Trophoblast cell (in vitro differentiated cells and primary cell): ENCODE measurements at regions not wholly inside any gene's neighbourhood (a gene's known extent, or its start where the extent isn't known, plus 50 kb on each side); places are given as distances from the start of the nearest gene placed in this dataset.

Experiments
- DNase-seq, 2 donors: peaks; one replicate each; pipeline ENCODE4 v3.0.0-alpha.2; 2016
- H2AFZ ChIP-seq: 2 replicates; pipeline ENCODE4 v1.6.1; 2013; ENCODE audit warnings: low read length, moderate library complexity, mild to moderate bottlenecking; ENCODE audit not compliant: insufficient read depth, poor library complexity
- H2AK5ac ChIP-seq: 2 replicates; pipeline ENCODE4 v1.6.1; 2013; ENCODE audit warnings: mild to moderate bottlenecking, low read length
- H2BK120ac ChIP-seq: 2 replicates; pipeline ENCODE4 v1.6.1; 2013; ENCODE audit warnings: low read length, mild to moderate bottlenecking, moderate library complexity; ENCODE audit not compliant: insufficient read depth, poor library complexity
- H2BK12ac ChIP-seq: 2 replicates; pipeline ENCODE4 v1.6.1; 2013; ENCODE audit warnings: mild to moderate bottlenecking, low read length, moderate library complexity
- H2BK5ac ChIP-seq: 2 replicates; pipeline ENCODE4 v1.6.1; 2013; ENCODE audit warnings: low read length, low read depth, moderate library complexity, mild to moderate bottlenecking; ENCODE audit not compliant: poor library complexity
- H3K14ac ChIP-seq: 2 replicates; pipeline ENCODE4 v1.6.1; 2013; ENCODE audit warnings: mild to moderate bottlenecking, low read length
- H3K18ac ChIP-seq: 2 replicates; pipeline ENCODE4 v1.6.1; 2013; ENCODE audit warnings: mild to moderate bottlenecking, low read length
- H3K23ac ChIP-seq: 2 replicates; pipeline ENCODE4 v1.6.1; 2013; ENCODE audit warnings: low read length
- H3K27ac ChIP-seq: 2 replicates; pipeline ENCODE4 v1.5.1; 2013; ENCODE audit warnings: low read depth, mild to moderate bottlenecking, inconsistent platforms, low read length, moderate library complexity
- H3K27me3 ChIP-seq: 2 replicates; pipeline ENCODE4 v1.6.1; 2013; ENCODE audit warnings: inconsistent platforms, mild to moderate bottlenecking, low read length, moderate library complexity; ENCODE audit not compliant: insufficient read depth
- H3K36me3 ChIP-seq, 2 experiments: 1 replicate in 1 of 2; 2 replicates in 1 of 2; pipeline ENCODE4 v1.6.1; 2013; ENCODE audit warnings: low read length in 2 of 2, mild to moderate bottlenecking in 2 of 2, moderate library complexity in 1 of 2; ENCODE audit not compliant: insufficient read depth in 2 of 2, control insufficient read depth in 1 of 2
- H3K4ac ChIP-seq: 2 replicates; pipeline ENCODE4 v1.6.1; 2013; ENCODE audit warnings: low read depth, mild to moderate bottlenecking, low read length, moderate library complexity
- H3K4me1 ChIP-seq, 2 experiments: 1 replicate in 1 of 2; 2 replicates in 1 of 2; pipeline ENCODE4 v1.6.1; 2013; ENCODE audit warnings: low read length in 2 of 2, mild to moderate bottlenecking in 2 of 2, moderate library complexity in 1 of 2; ENCODE audit not compliant: insufficient read depth in 2 of 2, control insufficient read depth in 1 of 2
- H3K4me2 ChIP-seq: 2 replicates; pipeline ENCODE4 v1.6.1; 2013; ENCODE audit warnings: inconsistent platforms, mild to moderate bottlenecking, low read length, moderate library complexity
- H3K4me3 ChIP-seq: 2 replicates; pipeline ENCODE4 v1.5.1; 2013; ENCODE audit warnings: mild to moderate bottlenecking, low read depth, low read length, inconsistent platforms
- H3K79me1 ChIP-seq: one replicate; pipeline ENCODE4 v1.6.1; 2013; ENCODE audit warnings: low read length
- H3K79me2 ChIP-seq: 2 replicates; pipeline ENCODE4 v1.6.1; 2013; ENCODE audit warnings: low read length, mild to moderate bottlenecking; ENCODE audit not compliant: control insufficient read depth, insufficient read depth, poor library complexity
- H3K9ac ChIP-seq: 2 replicates; pipeline ENCODE4 v1.6.1; 2013; ENCODE audit warnings: mild to moderate bottlenecking, low read length
- H3K9me3 ChIP-seq: 2 replicates; pipeline ENCODE4 v1.6.1; 2013; ENCODE audit warnings: low read depth, mild to moderate bottlenecking, control low read depth, inconsistent platforms, low read length; ENCODE audit not compliant: insufficient read depth
- H4K12ac ChIP-seq: 2 replicates; pipeline ENCODE4 v1.6.1; 2013; ENCODE audit warnings: low read depth, mild to moderate bottlenecking, low read length, moderate library complexity
- H4K8ac ChIP-seq: 2 replicates; pipeline ENCODE4 v1.6.1; 2013; ENCODE audit warnings: low read depth, mild to moderate bottlenecking, low read length, moderate library complexity
- H4K91ac ChIP-seq: one replicate; pipeline ENCODE4 v1.6.1; 2013; ENCODE audit warnings: low read depth, mild to moderate bottlenecking, low read length, moderate library complexity
- WGBS: extraction: QIAGEN DNeasy Blood & Tissue Kit; methylation state at CpG from one replicate; pipeline ENCODE4 v1.1.7; 2013; ENCODE audit warnings: missing lambda C conversion rate; ENCODE audit not compliant: insufficient read length, insufficient coverage; ENCODE audit errors: extremely low coverage; 5-methylcytosine and 5-hydroxymethylcytosine counted together

DNA sequence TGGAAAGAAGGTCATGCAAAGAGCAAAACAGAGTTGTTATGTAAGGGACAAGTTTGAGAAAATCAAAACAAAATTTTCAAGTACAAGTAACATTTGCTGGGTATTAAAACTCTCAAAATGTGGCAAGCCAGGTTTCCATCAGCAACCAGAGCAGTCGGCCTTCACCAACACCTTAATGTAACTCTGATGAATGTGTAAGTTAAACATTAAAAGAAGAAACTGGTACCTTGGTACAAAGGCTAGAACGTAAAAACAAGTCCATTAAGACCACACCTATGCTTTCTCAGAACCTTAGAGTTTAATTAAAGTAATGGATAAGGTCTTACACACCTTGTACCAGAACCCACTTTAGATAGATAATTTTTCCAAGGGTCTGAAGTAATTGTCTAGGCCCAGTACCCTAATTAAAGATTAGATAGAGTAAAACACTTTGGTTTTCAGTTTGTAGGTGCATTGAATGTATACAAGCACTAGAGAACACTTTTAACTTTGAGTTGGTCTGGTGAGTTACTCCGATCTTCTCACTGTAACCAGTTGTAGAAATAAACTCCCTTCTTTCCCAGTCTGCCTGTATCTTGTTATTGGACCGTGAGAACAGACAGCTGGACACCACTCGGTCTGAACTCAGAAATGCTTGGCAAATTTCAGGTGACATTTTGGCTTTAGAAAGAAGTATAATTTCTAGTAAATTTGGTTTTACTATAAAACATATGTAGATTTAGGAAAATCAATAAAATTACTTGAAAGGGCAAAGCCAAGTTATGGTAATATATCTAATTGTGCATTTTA, 319.4 kb downstream of the HTR1B start:
- no peaks in the 10 kb centered on the region for H3K36me3 ChIP-seq
- no peak overlapping the region for H3K4ac ChIP-seq
- H3K27ac ChIP-seq, result no peak overlapping the region

GRCh38 chr6:77136086-77136485, 327.2 kb downstream of the HTR1B start:
- Histone ChIP-seq H3K27me3 (no peaks in the 10 kb centered on the region), H3K79me1 (no peaks in the 10 kb centered on the region), H3K4me1 (no peaks in the 10 kb centered on the region), H2AFZ (no peak overlapping the region), H3K23ac (no peak overlapping the region), H3K9me3 (no peaks in the 10 kb centered on the region), H3K9ac (no peak overlapping the region), H3K14ac (no peak overlapping the region), H2BK5ac (no peak overlapping the region), H2AK5ac (no peak overlapping the region), H3K4ac (no peak overlapping the region), H4K91ac (no peak overlapping the region), H2BK120ac (no peak overlapping the region), H3K36me3 (no peaks in the 10 kb centered on the region), H4K12ac (no peak overlapping the region), H3K18ac (no peak overlapping the region), H3K79me2 (no peaks in the 10 kb centered on the region), H3K27ac (no peak overlapping the region), H4K8ac (no peak overlapping the region), H3K4me3 (no peak overlapping the region), H3K4me2 (no peak overlapping the region), H2BK12ac (no peak overlapping the region)
- peak in 1 of 2 donors; percentile 55 for DNase-seq

More for the DNA sequence above, 319.4 kb downstream of the HTR1B start:
- Histone ChIP-seq H3K79me2 (no peaks in the 10 kb centered on the region), H4K12ac (no peak overlapping the region), H3K9me3 (no peaks in the 10 kb centered on the region), H3K14ac (no peak overlapping the region), H2BK120ac (no peak overlapping the region), H4K91ac (no peak overlapping the region), H3K4me3 (no peak overlapping the region), H3K23ac (no peak overlapping the region), H3K27me3 (no peaks in the 10 kb centered on the region), H3K4me1 (no peaks in the 10 kb centered on the region), H2AFZ (no peak overlapping the region), H2BK12ac (no peak overlapping the region), H2BK5ac (no peak overlapping the region), H3K18ac (no peak overlapping the region), H3K4me2 (no peak overlapping the region), H3K9ac (no peak overlapping the region), H2AK5ac (no peak overlapping the region), H3K79me1 (no peaks in the 10 kb centered on the region), H4K8ac (no peak overlapping the region)
- no peak for DNase-seq
- no CpG with 5 or more reads among the region's 5 CpGs for WGBS

GRCh38 chr6:77133031-77133430, 330.3 kb downstream of the HTR1B start:
- no peak for DNase-seq
- H3K27ac ChIP-seq, result no peak overlapping the region
- no peak overlapping the region for H2AK5ac ChIP-seq
- H3K4me3 ChIP-seq, result no peak overlapping the region
- no peaks in the 10 kb centered on the region for H3K9me3 ChIP-seq
- H3K18ac ChIP-seq, result no peak overlapping the region
- H4K12ac ChIP-seq, result no peak overlapping the region
- H3K23ac ChIP-seq, result no peak overlapping the region
- H3K4ac ChIP-seq, result no peak overlapping the region
- H3K4me2 ChIP-seq, result no peak overlapping the region
- H3K79me2 ChIP-seq, result no peaks in the 10 kb centered on the region
- H4K91ac ChIP-seq, result no peak overlapping the region
- no peaks in the 10 kb centered on the region for H3K4me1 ChIP-seq
- H3K27me3 ChIP-seq, result no peaks in the 10 kb centered on the region
- H3K14ac ChIP-seq, result no peak overlapping the region
- H4K8ac ChIP-seq, result no peak overlapping the region
- no peaks in the 10 kb centered on the region for H3K79me1 ChIP-seq
- no peaks in the 10 kb centered on the region for H3K36me3 ChIP-seq
- H2AFZ ChIP-seq, result no peak overlapping the region
- WGBS, result no CpG with 5 or more reads among the region's 5 CpGs
- no peak overlapping the region for H2BK120ac ChIP-seq
- no peak overlapping the region for H2BK5ac ChIP-seq
- no peak overlapping the region for H3K9ac ChIP-seq
- no peak overlapping the region for H2BK12ac ChIP-seq

GRCh38 chr6:77131426-77131825, 331.9 kb downstream of the HTR1B start:
- H3K4me3 ChIP-seq, result no peak overlapping the region
- H3K18ac ChIP-seq, result no peak overlapping the region
- DNase-seq, result no peak
- no peak overlapping the region for H2BK12ac ChIP-seq
- H3K9ac ChIP-seq, result no peak overlapping the region
- H3K4me2 ChIP-seq, result no peak overlapping the region
- no peak overlapping the region for H3K27ac ChIP-seq
- H2AK5ac ChIP-seq, result no peak overlapping the region
- H3K4me1 ChIP-seq, result no peaks in the 10 kb centered on the region
- H3K27me3 ChIP-seq, result no peaks in the 10 kb centered on the region
- H2BK5ac ChIP-seq, result no peak overlapping the region
- no peak overlapping the region for H4K8ac ChIP-seq
- no peak overlapping the region for H3K23ac ChIP-seq
- H3K9me3 ChIP-seq, result no peaks in the 10 kb centered on the region
- no peaks in the 10 kb centered on the region for H3K36me3 ChIP-seq
- no peak overlapping the region for H2BK120ac ChIP-seq
- no peak overlapping the region for H3K14ac ChIP-seq
- H4K91ac ChIP-seq, result no peak overlapping the region
- no peak overlapping the region for H2AFZ ChIP-seq
- H3K79me1 ChIP-seq, result no peaks in the 10 kb centered on the region
- no peaks in the 10 kb centered on the region for H3K79me2 ChIP-seq
- no peak overlapping the region for H3K4ac ChIP-seq
- no CpG with 5 or more reads among the region's 4 CpGs for WGBS
- H4K12ac ChIP-seq, result no peak overlapping the region
